HepG2 (cell line): ENCODE measurements at regions not wholly inside any gene's neighbourhood (a gene's known extent, or its start where the extent isn't known, plus 50 kb on each side); places are given as distances from the start of the nearest gene placed in this dataset.

Experiments used
- BHLHE40 ChIP-seq: IDR thresholded peaks from 2 replicates; pipeline ENCODE4 v1.6.1; 2011; ENCODE audit warnings: low read length, improper control_type of control experiment
- GPBP1L1 ChIP-seq: sonication (generic); formaldehyde crosslinking; IDR thresholded peaks from 2 replicates; pipeline ENCODE4 v1.5.0; 2020; ENCODE audit warnings: mild to moderate bottlenecking, missing genetic modification reagents
- NCOR1 ChIP-seq: fragments of 200-600 bp; sonication (generic); IDR thresholded peaks from 2 replicates; pipeline ENCODE4 v1.7.0; 2017; ENCODE audit warnings: antibody characterized with exemption, low read length, borderline replicate concordance
- NRL ChIP-seq: sonication (generic); formaldehyde crosslinking; IDR thresholded peaks from 2 replicates; pipeline ENCODE4 v1.5.0; 2020; ENCODE audit warnings: missing genetic modification reagents, mild to moderate bottlenecking, moderate library complexity, borderline replicate concordance
- PHF20 ChIP-seq: sonication (generic); formaldehyde crosslinking; IDR thresholded peaks from 2 replicates; pipeline ENCODE4 v1.5.0; 2020; ENCODE audit warnings: mild to moderate bottlenecking, missing genetic modification reagents
- REL ChIP-seq: sonication (generic); formaldehyde crosslinking; conservative IDR thresholded peaks from 2 replicates; pipeline ENCODE4 v1.8.0; 2022; ENCODE audit warnings: mild to moderate bottlenecking, missing genetic modification reagents, moderate library complexity
- SAP130 ChIP-seq: IDR thresholded peaks from 2 replicates; pipeline ENCODE4 v1.6.1; 2016; ENCODE audit warnings: low read depth
- SMC3 ChIP-seq: IDR thresholded peaks from 2 replicates; pipeline ENCODE4 v1.6.1; 2011; ENCODE audit warnings: low read length, improper control_type of control experiment
- TFDP1 ChIP-seq: IDR thresholded peaks from 2 replicates; pipeline ENCODE4 v1.6.1; 2016; ENCODE audit warnings: missing compliant biosample characterization, missing genetic modification reagents, borderline replicate concordance
- ZMYM3 ChIP-seq: sonication (generic); formaldehyde crosslinking; IDR thresholded peaks from 2 replicates; pipeline ENCODE4 v1.5.1; 2020; ENCODE audit warnings: mild to moderate bottlenecking, missing genetic modification reagents
- ZNF451 ChIP-seq: sonication (generic); formaldehyde crosslinking; IDR thresholded peaks from 2 replicates; pipeline ENCODE4 v1.5.0; 2020; ENCODE audit warnings: mild to moderate bottlenecking, missing genetic modification reagents
- TF ChIP-seq, protein P1 (sequence below): sonication (generic); formaldehyde crosslinking; IDR thresholded peaks from 2 replicates; pipeline ENCODE4 v1.4.0; 2020; ENCODE audit warnings: missing genetic modification reagents, borderline replicate concordance
- TF ChIP-seq, protein P2 (sequence below): sonication (generic); formaldehyde crosslinking; IDR thresholded peaks from 2 replicates; pipeline ENCODE4 v1.8.0; 2022; ENCODE audit warnings: mild to moderate bottlenecking, missing genetic modification reagents, borderline replicate concordance
- TF ChIP-seq, protein P3 (sequence below): sonication (generic); formaldehyde crosslinking; IDR thresholded peaks from 2 replicates; pipeline ENCODE4 v1.4.0; 2020; ENCODE audit warnings: missing genetic modification reagents
- TF ChIP-seq, protein P4 (sequence below): sonication (generic); formaldehyde crosslinking; IDR thresholded peaks from 2 replicates; pipeline ENCODE4 v1.4.0; 2020; ENCODE audit warnings: missing genetic modification reagents, mild to moderate bottlenecking, borderline replicate concordance

GRCh38 chr15:29624271-29624670, 198.0 kb downstream of the TJP1 start (continued):
- TF ChIP-seq SMC3 = no peak
- no peak for TF ChIP-seq BHLHE40
- TF ChIP-seq, protein P1, sequence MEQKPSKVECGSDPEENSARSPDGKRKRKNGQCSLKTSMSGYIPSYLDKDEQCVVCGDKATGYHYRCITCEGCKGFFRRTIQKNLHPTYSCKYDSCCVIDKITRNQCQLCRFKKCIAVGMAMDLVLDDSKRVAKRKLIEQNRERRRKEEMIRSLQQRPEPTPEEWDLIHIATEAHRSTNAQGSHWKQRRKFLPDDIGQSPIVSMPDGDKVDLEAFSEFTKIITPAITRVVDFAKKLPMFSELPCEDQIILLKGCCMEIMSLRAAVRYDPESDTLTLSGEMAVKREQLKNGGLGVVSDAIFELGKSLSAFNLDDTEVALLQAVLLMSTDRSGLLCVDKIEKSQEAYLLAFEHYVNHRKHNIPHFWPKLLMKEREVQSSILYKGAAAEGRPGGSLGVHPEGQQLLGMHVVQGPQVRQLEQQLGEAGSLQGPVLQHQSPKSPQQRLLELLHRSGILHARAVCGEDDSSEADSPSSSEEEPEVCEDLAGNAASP (CRISPR knock-in tag) = no peak
- no peak for TF ChIP-seq ZNF451 (CRISPR knock-in tag)
- TF ChIP-seq ZMYM3 (CRISPR knock-in tag) = no peak
- no peak for TF ChIP-seq SAP130 (CRISPR knock-in tag)
- TF ChIP-seq NRL (CRISPR knock-in tag) = no peak
- TF ChIP-seq, protein P2, sequence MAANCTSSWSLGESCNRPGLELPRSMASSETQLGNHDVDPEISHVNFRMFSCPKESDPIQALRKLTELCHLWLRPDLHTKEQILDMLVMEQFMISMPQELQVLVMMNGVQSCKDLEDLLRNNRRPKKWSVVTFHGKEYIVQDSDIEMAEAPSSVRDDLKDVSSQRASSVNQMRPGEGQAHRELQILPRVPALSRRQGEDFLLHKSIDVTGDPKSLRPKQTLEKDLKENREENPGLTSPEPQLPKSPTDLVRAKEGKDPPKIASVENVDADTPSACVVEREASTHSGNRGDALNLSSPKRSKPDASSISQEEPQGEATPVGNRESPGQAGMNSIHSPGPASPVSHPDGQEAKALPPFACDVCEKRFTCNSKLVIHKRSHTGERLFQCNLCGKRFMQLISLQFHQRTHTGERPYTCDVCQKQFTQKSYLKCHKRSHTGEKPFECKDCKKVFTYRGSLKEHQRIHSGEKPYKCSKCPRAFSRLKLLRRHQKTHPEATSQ = no peak
- TF ChIP-seq PHF20 (CRISPR knock-in tag) = no peak
- TF ChIP-seq REL (CRISPR knock-in tag) = no peak
- TF ChIP-seq, protein P3, sequence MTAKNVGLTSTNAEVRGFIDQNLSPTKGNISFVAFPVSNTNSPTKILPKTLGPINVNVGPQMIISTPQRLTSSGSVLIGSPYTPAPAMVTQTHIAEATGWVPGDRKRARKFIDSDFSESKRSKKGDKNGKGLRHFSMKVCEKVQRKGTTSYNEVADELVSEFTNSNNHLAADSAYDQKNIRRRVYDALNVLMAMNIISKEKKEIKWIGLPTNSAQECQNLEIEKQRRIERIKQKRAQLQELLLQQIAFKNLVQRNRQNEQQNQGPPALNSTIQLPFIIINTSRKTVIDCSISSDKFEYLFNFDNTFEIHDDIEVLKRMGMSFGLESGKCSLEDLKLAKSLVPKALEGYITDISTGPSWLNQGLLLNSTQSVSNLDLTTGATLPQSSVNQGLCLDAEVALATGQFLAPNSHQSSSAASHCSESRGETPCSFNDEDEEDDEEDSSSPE = no peak
- TF ChIP-seq GPBP1L1 (CRISPR knock-in tag) = no peak
- TF ChIP-seq, protein P4, sequence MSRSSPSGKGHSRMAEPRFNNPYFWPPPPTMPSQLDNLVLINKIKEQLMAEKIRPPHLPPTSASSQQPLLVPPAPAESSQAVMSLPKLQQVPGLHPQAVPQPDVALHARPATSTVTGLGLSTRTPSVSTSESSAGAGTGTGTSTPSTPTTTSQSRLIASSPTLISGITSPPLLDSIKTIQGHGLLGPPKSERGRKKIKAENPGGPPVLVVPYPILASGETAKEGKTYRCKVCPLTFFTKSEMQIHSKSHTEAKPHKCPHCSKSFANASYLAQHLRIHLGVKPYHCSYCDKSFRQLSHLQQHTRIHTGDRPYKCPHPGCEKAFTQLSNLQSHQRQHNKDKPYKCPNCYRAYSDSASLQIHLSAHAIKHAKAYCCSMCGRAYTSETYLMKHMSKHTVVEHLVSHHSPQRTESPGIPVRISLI (CRISPR knock-in tag) = no peak
- TF ChIP-seq TFDP1 (CRISPR knock-in tag) = no peak
- no peak for TF ChIP-seq NCOR1
- TF ChIP-seq, all 625 proteins: peak for 0
